ENCODE measurements at regions not wholly inside any gene's neighbourhood (a gene's known extent, or its start where the extent isn't known, plus 50 kb on each side); places are given as distances from the start of the nearest gene placed in this dataset.

GRCh38 chr4:57206172-57206571 is 96.0 kb upstream of the IGFBP7 start:
- TF ChIP-seq CTCF (IDR thresholded peaks at IDR 0.05) = no peak
- no peak for TF ChIP-seq POLR2A (IDR thresholded peaks at IDR 0.05)

Measured in heart left ventricle (tissue), 13 donors.